HG03039 (cell line): ENCODE measurements at regions not wholly inside any gene's neighbourhood (a gene's known extent, or its start where the extent isn't known, plus 50 kb on each side); places are given as distances from the start of the nearest gene placed in this dataset.

Experiments used
- ATAC-seq: cut with Tn5 transposase; IDR thresholded peaks from one replicate; pipeline ENCODE4 v1.9.1; 2021; ENCODE audit warnings: mild to moderate bottlenecking, moderate library complexity; ENCODE audit not compliant: unreplicated experiment

GRCh38 chr13:109670776-109671175 lies 115.6 kb downstream of the IRS2 start:
- ATAC-seq: no peak

GRCh38 chr13:109669956-109670355 lies 116.4 kb downstream of the IRS2 start:
- no peak for ATAC-seq

GRCh38 chr13:109669234-109669612 lies 117.2 kb downstream of the IRS2 start:
- no peak for ATAC-seq

GRCh38 chr13:109668433-109669233 lies 117.8 kb downstream of the IRS2 start:
- no peak for ATAC-seq

- no peak for ATAC-seq
Observed at GRCh38 chr13:109667807-109668291, 118.5 kb downstream of the IRS2 start.

- ATAC-seq: no peak
Observed at GRCh38 chr13:109667056-109667455, 119.3 kb downstream of the IRS2 start.

GRCh38 chr13:109666656-109667055 lies 119.7 kb downstream of the IRS2 start:
- no peak for ATAC-seq

GRCh38 chr13:109665781-109666249 lies 120.6 kb downstream of the IRS2 start:
- ATAC-seq: no peak

- no peak for ATAC-seq
Observed at GRCh38 chr13:109665240-109665639, 121.1 kb downstream of the IRS2 start.

- no peak for ATAC-seq
Observed at GRCh38 chr13:109657395-109657794, 129.0 kb downstream of the IRS2 start.

- ATAC-seq: no peak
Observed at GRCh38 chr13:109656206-109656605, 130.2 kb downstream of the IRS2 start.

GRCh38 chr13:109655611-109656010 lies 130.8 kb downstream of the IRS2 start:
- ATAC-seq: no peak

GRCh38 chr13:109655206-109655600 lies 131.2 kb downstream of the IRS2 start:
- no peak for ATAC-seq

- no peak for ATAC-seq
Observed at GRCh38 chr13:109654341-109655205, 131.8 kb downstream of the IRS2 start.

GRCh38 chr13:109652531-109652930 lies 133.9 kb downstream of the IRS2 start:
- no peak for ATAC-seq

GRCh38 chr13:109651854-109652253 lies 134.5 kb downstream of the IRS2 start:
- ATAC-seq: no peak

GRCh38 chr13:109651311-109651710 lies 135.1 kb downstream of the IRS2 start:
- ATAC-seq: no peak

GRCh38 chr13:109650861-109651260 lies 135.5 kb downstream of the IRS2 start:
- ATAC-seq: no peak

- no peak for ATAC-seq
Observed at GRCh38 chr13:109649713-109650112, 136.7 kb downstream of the IRS2 start.

- no peak for ATAC-seq
Observed at GRCh38 chr13:109647699-109648098, 138.7 kb downstream of the IRS2 start.

- ATAC-seq: no peak
Observed at GRCh38 chr13:109647053-109647452, 139.3 kb downstream of the IRS2 start.

- no peak for ATAC-seq
Observed at GRCh38 chr13:109646423-109646822, 140.0 kb downstream of the IRS2 start.
